Uterus (tissue), 2 donors: ENCODE measurements at regions not wholly inside any gene's neighbourhood (a gene's known extent, or its start where the extent isn't known, plus 50 kb on each side); places are given as distances from the start of the nearest gene placed in this dataset.

Experiments used
- CTCF ChIP-seq, 4 experiments: fragments of 200-600 bp in 2 of 4; fragments of 450-650 bp in 2 of 4; sonication (generic) in 2 of 4; IDR thresholded peaks; one replicate each; pipeline ENCODE4 v1.5.1; 2016 to 2019; ENCODE audit warnings: antibody characterized with exemption in 4 of 4, mild to moderate bottlenecking in 2 of 4, moderate library complexity in 1 of 4
- POLR2A ChIP-seq, 2 donors: fragments of 450-650 bp; IDR thresholded peaks; one replicate each; pipeline ENCODE4 v1.6.1; 2016; ENCODE audit warnings: antibody characterized with exemption in 2 of 2, mild to moderate bottlenecking in 1 of 2, moderate library complexity in 1 of 2

- no peak for TF ChIP-seq CTCF (IDR thresholded peaks at IDR 0.05)
- TF ChIP-seq POLR2A (IDR thresholded peaks at IDR 0.05) = no peak
These were observed 76.9 kb upstream of the RET start for GRCh38 chr10:43000021-43000411.
